HL-60 (cell line): ENCODE measurements at regions not wholly inside any gene's neighbourhood (a gene's known extent, or its start where the extent isn't known, plus 50 kb on each side); places are given as distances from the start of the nearest gene placed in this dataset.

ENCODE experiments used
- POLR2AphosphoS5 ChIP-seq: IDR thresholded peaks from 2 replicates; pipeline ENCODE4 v1.6.1; 2012; ENCODE audit warnings: low read depth
- SPI1 ChIP-seq: IDR thresholded peaks from 2 replicates; pipeline ENCODE4 v1.6.1; 2012; ENCODE audit warnings: low read depth, mild to moderate bottlenecking, borderline replicate concordance
- TF ChIP-seq, protein P1 (sequence below): IDR thresholded peaks from one replicate; pipeline ENCODE4 v1.5.1; 2011; ENCODE audit warnings: low read length, control low read depth, inconsistent platforms; ENCODE audit not compliant: insufficient read depth

DNA sequence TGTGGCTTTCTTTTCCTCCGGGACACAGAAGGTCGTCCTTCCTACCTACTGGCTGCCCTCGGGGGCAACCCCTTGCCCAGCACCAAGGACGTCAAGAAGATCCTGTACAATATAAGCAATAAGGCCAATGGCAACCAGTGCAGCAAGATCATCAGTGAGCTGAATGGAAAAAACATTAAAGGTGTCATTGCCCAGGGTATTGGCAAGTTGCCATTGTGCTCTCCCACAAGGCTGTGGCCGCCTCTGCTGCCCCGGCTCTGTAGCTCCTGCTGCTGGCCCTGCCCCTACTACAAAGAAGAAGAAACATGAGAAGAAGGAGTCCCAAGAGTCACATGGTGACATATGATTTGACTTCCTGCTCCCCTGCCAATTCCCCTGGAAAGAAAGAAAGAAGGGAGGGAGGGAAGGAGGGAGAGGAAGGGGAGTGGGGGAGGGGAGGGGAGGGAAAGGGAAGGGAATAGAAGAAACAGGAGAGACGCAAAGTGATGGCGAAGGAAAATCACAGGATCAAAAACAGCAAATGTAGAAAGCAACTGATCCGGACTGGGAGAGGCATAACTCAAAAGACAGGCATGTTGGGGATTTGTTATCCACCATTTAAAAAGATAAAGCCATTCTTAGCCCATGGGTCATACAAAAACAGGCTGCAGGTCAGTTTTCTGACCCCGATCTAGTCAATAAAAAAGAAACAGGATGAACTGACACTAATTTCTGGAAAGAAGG lies 61.3 kb upstream of the RESF1 start:
- TF ChIP-seq, protein P1, sequence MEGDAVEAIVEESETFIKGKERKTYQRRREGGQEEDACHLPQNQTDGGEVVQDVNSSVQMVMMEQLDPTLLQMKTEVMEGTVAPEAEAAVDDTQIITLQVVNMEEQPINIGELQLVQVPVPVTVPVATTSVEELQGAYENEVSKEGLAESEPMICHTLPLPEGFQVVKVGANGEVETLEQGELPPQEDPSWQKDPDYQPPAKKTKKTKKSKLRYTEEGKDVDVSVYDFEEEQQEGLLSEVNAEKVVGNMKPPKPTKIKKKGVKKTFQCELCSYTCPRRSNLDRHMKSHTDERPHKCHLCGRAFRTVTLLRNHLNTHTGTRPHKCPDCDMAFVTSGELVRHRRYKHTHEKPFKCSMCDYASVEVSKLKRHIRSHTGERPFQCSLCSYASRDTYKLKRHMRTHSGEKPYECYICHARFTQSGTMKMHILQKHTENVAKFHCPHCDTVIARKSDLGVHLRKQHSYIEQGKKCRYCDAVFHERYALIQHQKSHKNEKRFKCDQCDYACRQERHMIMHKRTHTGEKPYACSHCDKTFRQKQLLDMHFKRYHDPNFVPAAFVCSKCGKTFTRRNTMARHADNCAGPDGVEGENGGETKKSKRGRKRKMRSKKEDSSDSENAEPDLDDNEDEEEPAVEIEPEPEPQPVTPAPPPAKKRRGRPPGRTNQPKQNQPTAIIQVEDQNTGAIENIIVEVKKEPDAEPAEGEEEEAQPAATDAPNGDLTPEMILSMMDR: no peak
- TF ChIP-seq POLR2AphosphoS5 (peak; percentile 55), SPI1 (peak; percentile 27; the same call in 1 of the 2 replicates)
